Right lobe of liver (tissue), 6 donors: ENCODE measurements at regions not wholly inside any gene's neighbourhood (a gene's known extent, or its start where the extent isn't known, plus 50 kb on each side); places are given as distances from the start of the nearest gene placed in this dataset.

ENCODE experiments used
- ATAC-seq, 4 donors: fragments of 200-7000 bp; cut with Tn5 transposase; one replicate each; pipeline ENCODE4 v1.9.1; 2020; ENCODE audit warnings: mild to moderate bottlenecking in 4 of 4, moderate library complexity in 4 of 4
- DNase-seq, 3 donors: peaks; one replicate each; pipeline ENCODE4 v3.0.0-alpha.2; 2020
- H3K27ac ChIP-seq, 3 donors: fragments of 200-600 bp; one replicate each; pipeline ENCODE4 v1.8.0; 2022
- H3K27me3 ChIP-seq, 2 donors: fragments of 200-600 bp; one replicate each; pipeline ENCODE4 v1.8.0; 2022
- H3K36me3 ChIP-seq, 4 donors: fragments of 200-600 bp; sonication (generic) in 1 of 4; one replicate each; pipeline versions ENCODE4 v1.5.1 to v1.8.0; 2017 to 2022; ENCODE audit warnings: control low read depth in 1 of 4
- H3K4me1 ChIP-seq, 4 donors: fragments of 200-600 bp; sonication (generic) in 1 of 4; one replicate each; pipeline versions ENCODE4 v1.5.1 to v1.8.0; 2017 to 2022; ENCODE audit warnings: control low read depth in 1 of 4
- H3K4me3 ChIP-seq, 3 donors: fragments of 200-600 bp; one replicate each; pipeline ENCODE4 v1.8.0; 2022
- H3K9me3 ChIP-seq, 4 donors: fragments of 200-600 bp; sonication (generic) in 1 of 4; one replicate each; pipeline versions ENCODE4 v1.5.1 to v1.8.0; 2017 to 2022; ENCODE audit warnings: control low read depth in 1 of 4
- CTCF ChIP-seq, 4 donors: fragments of 200-600 bp in 3 of 4; fragments of 450-650 bp in 1 of 4; IDR thresholded peaks; one replicate each; pipeline versions ENCODE4 v1.5.1 to v1.8.0; 2016 to 2022; ENCODE audit warnings: antibody characterized with exemption in 4 of 4, mild to moderate bottlenecking in 2 of 4
- POLR2A ChIP-seq: fragments of 450-650 bp; IDR thresholded peaks from one replicate; pipeline ENCODE4 v1.6.1; 2017; ENCODE audit warnings: antibody characterized with exemption, mild to moderate bottlenecking
- WGBS: methylation state at CpG from one replicate; pipeline ENCODE4 v1.1.6; 2018; ENCODE audit warnings: low coverage, low lambda C conversion rate; ENCODE audit not compliant: insufficient coverage; ENCODE audit errors: missing lambda C conversion rate; 5-methylcytosine and 5-hydroxymethylcytosine counted together
- intact Hi-C, 2 donors: fragments of 100-400 bp; cut with DNase I; formaldehyde crosslinking; loops; one replicate each; pipeline versions ENCODE4 v1.11.2 to v1.14.1; 2022
- donor health status: DM: no; HTN: yes; CAD: no.
- donor health status: DM: no; HTN: no; CAD: no.
- donor health status: DM: no; HTN: no; CAD: no.
- donor health status: DM: no; HTN: yes; CAD: no.
- donor health status: DM: no; HTN: yes; CAD: no.

GRCh38 chr4:107404591-107405300 is 315.3 kb downstream of the PAPSS1 start:
- TF ChIP-seq CTCF (IDR thresholded peaks at IDR 0.05) (no peak), POLR2A (no peak)
- no peaks in the 10 kb centered on the region for H3K9me3 ChIP-seq
- DNase-seq (no peak), ATAC-seq (no peak)
- no peaks in the 10 kb centered on the region for H3K27me3 ChIP-seq
- WGBS, result 50% methylated on average over 6 of the region's 6 CpGs
- no peaks in the 10 kb centered on the region for H3K36me3 ChIP-seq
- H3K4me1 ChIP-seq, result no peaks in the 10 kb centered on the region
- H3K27ac ChIP-seq, result no peak overlapping the region
- no peak overlapping the region for H3K4me3 ChIP-seq
- intact Hi-C loops, result no loop called here

- intact Hi-C loops, result no loop called here
- Histone ChIP-seq H3K9me3 (no peaks in the 10 kb centered on the region), H3K4me1 (no peaks in the 10 kb centered on the region), H3K4me3 (no peak overlapping the region), H3K27ac (no peak overlapping the region), H3K27me3 (no peaks in the 10 kb centered on the region), H3K36me3 (no peaks in the 10 kb centered on the region)
- no peak for ATAC-seq
- TF ChIP-seq POLR2A (no peak), CTCF (IDR thresholded peaks at IDR 0.05) (no peak)
- DNase-seq, result no peak
- WGBS, result 54% methylated on average over 4 of the region's 4 CpGs
Observed at GRCh38 chr4:107402291-107402690, 317.7 kb downstream of the PAPSS1 start.

GRCh38 chr4:107392951-107393350 is 327.1 kb downstream of the PAPSS1 start:
- Histone ChIP-seq H3K27ac (no peak overlapping the region), H3K4me3 (no peak overlapping the region), H3K27me3 (no peaks in the 10 kb centered on the region), H3K9me3 (no peaks in the 10 kb centered on the region), H3K36me3 (no peaks in the 10 kb centered on the region), H3K4me1 (no peaks in the 10 kb centered on the region)
- no peak for ATAC-seq
- WGBS, result 17% methylated on average over 1 of the region's 2 CpGs
- no peak for TF ChIP-seq CTCF (IDR thresholded peaks at IDR 0.05)
- TF ChIP-seq POLR2A, result no peak
- DNase-seq, result no peak
- intact Hi-C loops, result no loop called here

GRCh38 chr4:107392380-107392779 is 327.7 kb downstream of the PAPSS1 start:
- Histone ChIP-seq H3K27me3 (no peaks in the 10 kb centered on the region), H3K27ac (no peak overlapping the region), H3K4me1 (no peaks in the 10 kb centered on the region), H3K36me3 (no peaks in the 10 kb centered on the region), H3K4me3 (no peak overlapping the region), H3K9me3 (no peaks in the 10 kb centered on the region)
- DNase-seq (no peak), ATAC-seq (no peak)
- intact Hi-C loops, result no loop called here
- TF ChIP-seq CTCF (IDR thresholded peaks at IDR 0.05), result no peak
- no peak for TF ChIP-seq POLR2A
- WGBS, result 59% methylated on average over 3 of the region's 3 CpGs
